HG02678 (cell line): ENCODE measurements at regions not wholly inside any gene's neighbourhood (a gene's known extent, or its start where the extent isn't known, plus 50 kb on each side); places are given as distances from the start of the nearest gene placed in this dataset.
"Not testable (repeated sequence)": the region's sequence is repeated elsewhere in the genome, so short reads cannot be mapped to it uniquely, and the experiment has no call there.

ENCODE experiments used
- ATAC-seq: cut with Tn5 transposase; IDR thresholded peaks from one replicate; pipeline ENCODE4 v1.9.1; 2021; ENCODE audit warnings: mild to moderate bottlenecking, moderate library complexity; ENCODE audit not compliant: unreplicated experiment

DNA sequence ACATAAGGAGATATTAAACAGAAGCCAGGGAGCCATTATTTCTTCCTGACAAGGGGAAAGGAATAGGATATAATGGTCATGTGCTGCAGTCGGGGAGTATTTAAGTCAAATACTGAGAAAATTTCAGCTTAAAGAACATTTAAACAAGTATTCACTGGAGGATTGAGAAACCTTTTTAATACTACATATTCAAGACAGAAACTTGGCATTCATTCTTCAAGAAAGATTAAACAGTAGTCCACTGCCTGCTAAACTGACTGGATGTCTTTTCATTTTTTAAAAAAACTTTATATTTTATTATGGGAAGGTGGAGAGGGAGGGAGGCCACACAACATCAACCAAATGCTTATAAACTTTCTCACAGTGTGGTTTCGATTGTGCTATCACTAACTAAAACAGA lies 107.4 kb upstream of the CBLB start:
- ATAC-seq = no peak

DNA sequence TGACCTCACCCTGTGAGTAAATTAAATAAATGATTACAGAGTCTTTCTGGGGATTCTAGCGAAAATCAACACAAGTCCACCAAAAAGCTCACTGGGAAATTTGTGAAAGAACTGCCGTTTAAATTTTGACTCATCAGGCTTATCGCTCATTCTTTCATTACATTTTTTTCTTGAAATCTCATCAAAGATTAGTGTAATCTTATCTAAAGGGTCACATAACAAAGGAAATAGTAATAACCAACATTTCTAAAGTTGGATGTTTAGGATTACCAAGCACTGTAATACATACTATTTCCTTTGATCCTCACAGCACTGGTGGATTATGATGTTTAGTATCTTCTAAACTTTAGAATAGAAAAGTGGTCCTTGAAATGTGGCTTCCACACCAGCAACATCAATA lies 111.1 kb upstream of the CBLB start:
- ATAC-seq = no peak

- no peak for ATAC-seq
These were observed 113.4 kb upstream of the CBLB start for GRCh38 chr3:105982207-105982606.

- ATAC-seq = no peak
These were observed 116.0 kb upstream of the CBLB start for GRCh38 chr3:105984837-105985236.

GRCh38 chr3:105986343-105986742 lies 117.5 kb upstream of the CBLB start:
- not testable (repeated sequence) for ATAC-seq

GRCh38 chr3:105987809-105988208 lies 119.0 kb upstream of the CBLB start:
- no peak for ATAC-seq

GRCh38 chr3:105988540-105989212 lies 119.9 kb upstream of the CBLB start:
- no peak for ATAC-seq

GRCh38 chr3:105996781-105997180 lies 128.0 kb upstream of the CBLB start:
- ATAC-seq = no peak

GRCh38 chr3:105997466-105997799 lies 128.6 kb upstream of the CBLB start:
- ATAC-seq = no peak

DNA sequence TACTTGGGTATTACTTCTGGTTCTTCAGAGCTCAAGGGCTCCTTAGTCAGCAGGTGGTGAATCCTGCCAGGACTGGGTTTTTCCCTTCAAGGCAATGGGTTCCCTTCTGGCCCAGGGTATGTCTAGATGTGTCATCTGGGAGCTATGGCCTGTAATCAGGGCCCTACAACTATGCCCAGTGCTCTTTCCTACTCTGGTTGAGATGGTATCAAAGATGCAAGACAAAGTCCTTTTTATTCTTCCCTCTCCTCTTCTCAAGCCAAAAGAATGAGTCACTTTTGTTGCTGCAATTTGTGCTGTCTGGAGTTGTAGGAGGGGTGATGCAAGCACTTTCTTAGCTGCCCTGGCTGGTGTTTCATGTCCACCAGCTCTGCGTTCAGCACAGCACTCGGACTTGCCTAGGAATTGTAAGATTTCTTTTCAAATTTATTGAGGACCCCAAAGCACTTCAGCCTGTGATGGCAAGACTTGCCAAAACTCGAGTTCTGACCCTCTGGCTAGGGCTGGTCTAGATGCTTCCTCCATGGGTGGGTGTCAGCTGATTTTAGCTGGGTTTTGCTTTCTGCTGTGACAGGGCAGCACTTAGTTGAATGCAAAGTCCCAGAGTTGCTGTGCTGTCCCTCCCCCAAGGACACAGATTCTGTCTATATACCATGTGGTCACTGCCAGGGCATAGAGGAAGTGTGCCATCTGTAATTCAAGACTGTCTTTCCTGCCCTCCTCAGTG lies 129.2 kb upstream of the CBLB start:
- ATAC-seq = no peak

GRCh38 chr3:105999856-106000255 lies 131.0 kb upstream of the CBLB start:
- no peak for ATAC-seq

- no peak for ATAC-seq
These were observed 133.1 kb upstream of the CBLB start for GRCh38 chr3:106001923-106002322.

DNA sequence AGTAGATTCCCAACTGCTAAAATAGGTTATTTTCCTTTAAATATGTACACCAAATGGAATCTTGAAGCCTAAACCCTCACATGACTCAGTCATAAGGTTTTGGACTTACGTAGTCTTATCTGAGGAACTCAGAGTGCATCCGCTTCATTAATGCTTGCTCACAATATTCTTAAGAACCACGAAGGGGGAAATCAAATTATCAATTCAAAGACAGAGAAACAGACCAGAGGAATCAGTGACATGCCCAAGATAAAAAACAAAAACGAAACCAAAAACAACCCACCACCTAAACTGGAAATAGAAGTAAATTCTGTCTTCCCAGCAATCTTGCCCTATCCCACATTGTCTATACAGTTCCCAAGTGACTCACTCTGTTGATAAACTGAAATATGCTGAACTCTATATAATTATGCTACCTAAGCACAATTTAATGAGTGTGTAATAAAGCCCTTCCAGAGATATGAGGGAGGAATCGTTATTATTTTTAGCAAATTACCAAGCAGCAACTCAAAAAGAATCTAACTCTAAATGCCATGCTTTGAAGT lies 135.4 kb upstream of the CBLB start:
- no peak for ATAC-seq

- ATAC-seq = no peak
These were observed 136.0 kb upstream of the CBLB start for GRCh38 chr3:106004826-106005225.

DNA sequence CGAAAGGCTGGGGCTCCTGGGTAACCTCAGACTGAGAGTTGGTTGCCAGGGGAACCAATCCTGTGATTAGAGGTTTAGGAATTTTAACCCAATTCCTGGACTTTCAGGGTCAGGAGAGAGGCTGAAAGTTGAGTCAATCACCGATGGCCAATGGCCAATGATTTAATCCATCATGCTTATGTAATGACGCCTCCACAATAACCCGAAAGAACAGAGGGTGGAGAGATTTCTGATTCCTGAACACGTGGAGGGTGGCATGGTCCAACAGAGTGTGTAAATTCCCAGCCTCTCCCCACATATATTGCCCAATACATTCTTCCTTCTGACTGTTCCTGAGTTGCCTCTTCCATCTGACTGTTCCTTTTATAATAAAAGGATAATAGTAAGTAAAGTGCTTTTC lies 137.2 kb upstream of the CBLB start:
- no peak for ATAC-seq

GRCh38 chr3:106006571-106006970 lies 137.8 kb upstream of the CBLB start:
- ATAC-seq = no peak

DNA sequence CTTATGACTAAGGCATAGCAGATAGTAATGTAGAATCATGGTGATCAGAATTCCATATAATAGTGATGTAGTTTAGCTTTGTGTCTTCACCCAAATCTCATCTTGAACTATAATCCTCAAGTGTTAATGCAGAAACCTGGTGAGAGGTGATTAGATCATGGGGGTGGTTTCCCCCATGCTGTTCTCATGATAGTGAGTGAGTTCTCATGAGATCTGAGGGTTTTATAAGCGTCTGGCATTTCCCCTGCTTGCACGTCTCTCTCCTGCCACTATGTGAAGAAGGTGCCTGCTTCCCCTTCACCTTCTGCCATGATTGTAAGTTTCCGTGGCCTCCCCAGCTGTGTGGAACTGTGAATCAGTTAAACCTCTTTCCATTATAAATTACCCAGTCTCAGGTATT lies 138.7 kb upstream of the CBLB start:
- no peak for ATAC-seq

GRCh38 chr3:106008766-106009165 lies 140.0 kb upstream of the CBLB start:
- ATAC-seq = no peak

DNA sequence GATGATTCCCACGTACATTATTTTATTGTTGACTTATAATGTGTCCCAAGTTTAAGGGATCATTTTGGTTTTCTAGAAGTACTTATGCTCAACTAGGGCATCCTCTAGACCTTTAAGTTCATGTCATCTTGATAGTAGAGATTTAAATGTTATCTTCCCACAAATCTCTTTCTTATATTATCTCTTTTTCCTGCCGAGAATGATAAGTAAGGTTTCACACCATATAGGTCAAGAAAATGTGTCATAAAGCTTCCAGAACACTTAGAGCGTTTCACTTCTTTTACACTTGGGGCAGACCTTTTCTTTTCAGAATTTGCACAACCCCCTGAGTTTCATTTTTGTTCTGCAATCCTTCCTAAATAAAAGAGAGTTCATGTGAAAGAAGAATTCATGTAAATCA lies 142.0 kb upstream of the CBLB start:
- ATAC-seq = no peak

DNA sequence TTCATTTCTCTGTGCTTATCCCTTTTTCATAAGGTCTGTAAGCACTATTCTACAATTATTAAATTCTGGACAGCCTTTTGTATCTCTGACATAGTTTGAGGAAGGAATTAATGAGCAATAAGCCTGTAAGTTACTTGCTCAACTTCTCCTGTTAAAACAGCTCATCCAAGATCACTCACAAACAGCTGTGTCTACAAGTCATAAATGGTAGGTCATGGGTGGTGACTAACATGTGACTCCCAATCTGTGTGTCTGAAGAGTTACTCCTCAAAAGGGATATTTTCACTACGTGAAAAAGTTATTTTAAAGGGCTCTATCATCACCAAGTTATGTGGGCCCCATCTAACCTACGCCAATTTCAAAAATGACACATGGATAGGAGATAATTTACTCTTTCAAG lies 145.2 kb upstream of the CBLB start:
- ATAC-seq = no peak

- no peak for ATAC-seq
These were observed 145.7 kb upstream of the CBLB start for GRCh38 chr3:106014518-106014917.

GRCh38 chr3:106014971-106015370 lies 146.2 kb upstream of the CBLB start:
- no peak for ATAC-seq

DNA sequence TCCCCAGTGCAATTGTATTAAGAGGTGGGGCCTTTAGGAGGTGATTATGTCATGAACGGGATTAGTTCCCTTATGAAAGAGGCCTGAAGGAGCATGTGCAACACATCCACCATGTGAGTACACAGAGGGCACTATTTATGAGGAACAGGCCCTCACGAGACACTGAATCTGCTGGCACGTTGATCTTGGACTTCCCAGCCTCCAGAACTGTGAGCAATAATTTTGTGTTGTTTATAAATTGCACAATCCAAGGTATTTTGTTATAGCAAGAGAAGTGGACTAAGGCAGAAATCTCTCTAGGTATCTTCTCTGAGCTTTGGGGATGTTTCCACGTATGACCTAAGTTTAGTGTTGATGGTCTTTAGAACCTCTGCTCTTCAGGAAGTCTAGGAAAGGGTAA lies 149.3 kb upstream of the CBLB start:
- ATAC-seq = no peak
